A673 (cell line): ENCODE measurements at regions not wholly inside any gene's neighbourhood (a gene's known extent, or its start where the extent isn't known, plus 50 kb on each side); places are given as distances from the start of the nearest gene placed in this dataset.

Experiments used
- BruUV-seq: library from RNA; stranded (reverse); fragments of 400-500 nt; replicated peaks from 2 replicates; lab custom pipeline; 2021; lab: Mats Ljungman, UMichigan
- CTCF ChIA-PET: fragments of 300-600 bp; sonication (Branson Sonifier 250); formaldehyde crosslinking; loops from one replicate; lab custom pipeline; 2022; ENCODE audit warnings: antibody characterized with exemption; lab: Charles Lee
- POLR2A ChIA-PET: fragments of 300-600 bp; sonication (Branson Sonifier 250); formaldehyde crosslinking; loops from one replicate; lab custom pipeline; 2022; ENCODE audit warnings: antibody characterized with exemption; ENCODE audit not compliant: low non-redundant PET; lab: Charles Lee
- DNase-seq: peaks from one replicate; pipeline ENCODE4 v3.0.0-alpha.2; 2015; ENCODE audit warnings: low spot score
- H3K27ac ChIP-seq: fragments of 200-600 bp; sonication (generic); 2 replicates; pipeline ENCODE4 v1.5.1; 2016; ENCODE audit warnings: mixed run types, low read depth, mild to moderate bottlenecking, mixed read lengths, antibody characterized with exemption, low read length; ENCODE audit not compliant: poor library complexity, severe bottlenecking
- H3K27me3 ChIP-seq: fragments of 200-600 bp; sonication (generic); replicated peaks from 2 replicates; pipeline ENCODE4 v1.6.1; 2017; ENCODE audit warnings: mixed run types, low read depth, mild to moderate bottlenecking, mixed read lengths, antibody characterized with exemption, low read length; ENCODE audit not compliant: insufficient read depth, poor library complexity
- H3K36me3 ChIP-seq: fragments of 200-600 bp; sonication (generic); 2 replicates; pipeline ENCODE4 v1.6.1; 2016; ENCODE audit warnings: mixed run types, mild to moderate bottlenecking, mixed read lengths, antibody characterized with exemption, low read length; ENCODE audit not compliant: insufficient read depth, poor library complexity, severe bottlenecking
- H3K4me1 ChIP-seq: fragments of 200-600 bp; sonication (generic); 2 replicates; pipeline ENCODE4 v1.6.1; 2017; ENCODE audit warnings: mixed run types, mild to moderate bottlenecking, mixed read lengths, antibody characterized with exemption, low read length; ENCODE audit not compliant: insufficient read depth, poor library complexity, severe bottlenecking
- H3K4me3 ChIP-seq: fragments of 200-600 bp; sonication (generic); 2 replicates; pipeline ENCODE4 v1.5.1; 2016; ENCODE audit warnings: low read depth, mixed run types, mild to moderate bottlenecking, mixed read lengths, low read length; ENCODE audit not compliant: poor library complexity, severe bottlenecking
- H3K9me3 ChIP-seq: fragments of 200-600 bp; sonication (generic); 2 replicates; pipeline ENCODE4 v1.6.1; 2016; ENCODE audit warnings: mixed run types, low read depth, mild to moderate bottlenecking, mixed read lengths, antibody characterized with exemption, low read length; ENCODE audit not compliant: poor library complexity, severe bottlenecking
- CTCF ChIP-seq: fragments of 300-800, 200-600 bp; sonication (generic); conservative IDR thresholded peaks from 2 replicates; pipeline ENCODE4 v1.5.1; 2017; ENCODE audit warnings: low read depth, mild to moderate bottlenecking, antibody characterized with exemption, low read length, moderate library complexity, mixed read lengths
- EZH2 ChIP-seq: fragments of 200-600 bp; sonication (generic); IDR thresholded peaks from 2 replicates; pipeline ENCODE4 v1.6.1; 2017; ENCODE audit warnings: borderline replicate concordance, low read depth, mild to moderate bottlenecking, mixed read lengths, antibody characterized with exemption, low read length; ENCODE audit not compliant: poor library complexity, severe bottlenecking
- intact Hi-C: fragments of 100-400 bp; cut with micrococcal nuclease; formaldehyde crosslinking; loops from one replicate; pipeline ENCODE4 v1.10.0; 2022; ENCODE audit not compliant: unreplicated experiment

GRCh38 chrX:4435905-4436304 lies 722.5 kb upstream of the PRKX start:
- H3K4me3 ChIP-seq, result no peak overlapping the region
- DNase-seq, result no peak
- no peak overlapping the region for H3K27ac ChIP-seq
- H3K36me3 ChIP-seq, result no peaks in the 10 kb centered on the region
- intact Hi-C loops, result no loop called here
- ChIA-PET CTCF (no interaction called here), POLR2A (no interaction called here)
- BruUV-seq, result no TSS peak
- no peaks in the 10 kb centered on the region for H3K9me3 ChIP-seq
- H3K4me1 ChIP-seq, result no peaks in the 10 kb centered on the region
- H3K27me3 ChIP-seq, result peaks cover 3% of the 10 kb centered on the region
- no peak for TF ChIP-seq EZH2
- no peak for TF ChIP-seq CTCF

- no peak for DNase-seq
- no peak overlapping the region for H3K4me3 ChIP-seq
- BruUV-seq, result no TSS peak
- intact Hi-C loops, result no loop called here
- ChIA-PET POLR2A (no interaction called here), CTCF (no interaction called here)
- H3K4me1 ChIP-seq, result no peaks in the 10 kb centered on the region
- TF ChIP-seq EZH2 (no peak), CTCF (no peak)
- no peak overlapping the region for H3K27ac ChIP-seq
- H3K36me3 ChIP-seq, result no peaks in the 10 kb centered on the region
- no peaks in the 10 kb centered on the region for H3K27me3 ChIP-seq
- no peaks in the 10 kb centered on the region for H3K9me3 ChIP-seq
Measured at GRCh38 chrX:4397471-4397870, 684.0 kb upstream of the PRKX start.

GRCh38 chrX:4382273-4382672 lies 668.8 kb upstream of the PRKX start:
- Histone ChIP-seq H3K4me3 (no peak overlapping the region), H3K36me3 (no peaks in the 10 kb centered on the region), H3K27ac (no peak overlapping the region), H3K27me3 (no peaks in the 10 kb centered on the region), H3K9me3 (peaks cover 4% of the 10 kb centered on the region), H3K4me1 (no peaks in the 10 kb centered on the region)
- no TSS peak for BruUV-seq
- TF ChIP-seq EZH2, result no peak
- DNase-seq, result no peak
- ChIA-PET POLR2A (no interaction called here), CTCF (no interaction called here)
- intact Hi-C loops, result no loop called here

GRCh38 chrX:4380710-4381109 lies 667.3 kb upstream of the PRKX start:
- Histone ChIP-seq H3K27me3 (no peaks in the 10 kb centered on the region), H3K4me1 (no peaks in the 10 kb centered on the region), H3K4me3 (no peak overlapping the region), H3K9me3 (peaks cover 5% of the 10 kb centered on the region), H3K27ac (no peak overlapping the region), H3K36me3 (no peaks in the 10 kb centered on the region)
- intact Hi-C loops, result no loop called here
- no peak for TF ChIP-seq CTCF
- TF ChIP-seq EZH2, result no peak
- no TSS peak for BruUV-seq
- ChIA-PET CTCF (no interaction called here), POLR2A (no interaction called here)
- no peak for DNase-seq
